ENCODE measurements at regions not wholly inside any gene's neighbourhood (a gene's known extent, or its start where the extent isn't known, plus 50 kb on each side); places are given as distances from the start of the nearest gene placed in this dataset.

GRCh38 chr2:207458582-207458981 is 71.2 kb upstream of the CREB1 start:
- H3K36me3 ChIP-seq (ENCODE audit: control insufficient read depth, insufficient read depth, low read length): no peaks in the 10 kb centered on the region
- no peak overlapping the region for H3K27ac ChIP-seq (ENCODE audit: low read depth, low read length)
- H3K9ac ChIP-seq (ENCODE audit: low read length): no peak overlapping the region

GRCh38 chr2:207459990-207460757 is 69.6 kb upstream of the CREB1 start:
- Histone ChIP-seq H3K4me3 (ENCODE audit: low read length) (no peak overlapping the region), H3K36me3 (ENCODE audit: control insufficient read depth, insufficient read depth, low read length) (no peaks in the 10 kb centered on the region), H3K4me1 (ENCODE audit: control insufficient read depth, insufficient read depth, low read length) (no peaks in the 10 kb centered on the region), H3K27me3 (ENCODE audit: control insufficient read depth, insufficient read depth, low read length) (no peaks in the 10 kb centered on the region), H3K27ac (ENCODE audit: low read depth, low read length) (no peak overlapping the region), H3K9ac (ENCODE audit: low read length) (no peak overlapping the region)

More at GRCh38 chr2:207458582-207458981, 71.2 kb upstream of the CREB1 start:
- Histone ChIP-seq H3K4me3 (ENCODE audit: low read length) (no peak overlapping the region), H3K27me3 (ENCODE audit: control insufficient read depth, insufficient read depth, low read length) (no peaks in the 10 kb centered on the region), H3K4me1 (ENCODE audit: control insufficient read depth, insufficient read depth, low read length) (no peaks in the 10 kb centered on the region)

- H3K9ac ChIP-seq (ENCODE audit: low read length): no peak overlapping the region
- no peaks in the 10 kb centered on the region for H3K36me3 ChIP-seq (ENCODE audit: control insufficient read depth, insufficient read depth, low read length)
- no peaks in the 10 kb centered on the region for H3K4me1 ChIP-seq (ENCODE audit: control insufficient read depth, insufficient read depth, low read length)
- no peaks in the 10 kb centered on the region for H3K27me3 ChIP-seq (ENCODE audit: control insufficient read depth, insufficient read depth, low read length)
- no peak overlapping the region for H3K27ac ChIP-seq (ENCODE audit: low read depth, low read length)
- no peak overlapping the region for H3K4me3 ChIP-seq (ENCODE audit: low read length)
These were observed 66.3 kb upstream of the CREB1 start for GRCh38 chr2:207463433-207463832.

- Histone ChIP-seq H3K4me3 (ENCODE audit: low read length) (no peak overlapping the region), H3K27me3 (ENCODE audit: control insufficient read depth, insufficient read depth, low read length) (no peaks in the 10 kb centered on the region), H3K4me1 (ENCODE audit: control insufficient read depth, insufficient read depth, low read length) (no peaks in the 10 kb centered on the region), H3K27ac (ENCODE audit: low read depth, low read length) (no peak overlapping the region), H3K9ac (ENCODE audit: low read length) (no peak overlapping the region), H3K36me3 (ENCODE audit: control insufficient read depth, insufficient read depth, low read length) (no peaks in the 10 kb centered on the region)
These were observed 65.8 kb upstream of the CREB1 start for GRCh38 chr2:207464007-207464406.

GRCh38 chr2:207465894-207466293 is 63.9 kb upstream of the CREB1 start:
- Histone ChIP-seq H3K4me3 (ENCODE audit: low read length) (no peak overlapping the region), H3K27me3 (ENCODE audit: control insufficient read depth, insufficient read depth, low read length) (no peaks in the 10 kb centered on the region), H3K4me1 (ENCODE audit: control insufficient read depth, insufficient read depth, low read length) (no peaks in the 10 kb centered on the region), H3K9ac (ENCODE audit: low read length) (no peak overlapping the region), H3K27ac (ENCODE audit: low read depth, low read length) (no peak overlapping the region), H3K36me3 (ENCODE audit: control insufficient read depth, insufficient read depth, low read length) (no peaks in the 10 kb centered on the region)

- Histone ChIP-seq H3K4me3 (ENCODE audit: low read length) (no peak overlapping the region), H3K36me3 (ENCODE audit: control insufficient read depth, insufficient read depth, low read length) (no peaks in the 10 kb centered on the region), H3K9ac (ENCODE audit: low read length) (no peak overlapping the region), H3K27me3 (ENCODE audit: control insufficient read depth, insufficient read depth, low read length) (no peaks in the 10 kb centered on the region), H3K4me1 (ENCODE audit: control insufficient read depth, insufficient read depth, low read length) (peaks cover 4% of the 10 kb centered on the region), H3K27ac (ENCODE audit: low read depth, low read length) (no peak overlapping the region)
These were observed 61.9 kb upstream of the CREB1 start for GRCh38 chr2:207467716-207468347.

GRCh38 chr2:207468488-207468887 is 61.3 kb upstream of the CREB1 start:
- Histone ChIP-seq H3K27me3 (ENCODE audit: control insufficient read depth, insufficient read depth, low read length) (no peaks in the 10 kb centered on the region), H3K27ac (ENCODE audit: low read depth, low read length) (no peak overlapping the region), H3K9ac (ENCODE audit: low read length) (no peak overlapping the region), H3K4me1 (ENCODE audit: control insufficient read depth, insufficient read depth, low read length) (peaks cover 10% of the 10 kb centered on the region), H3K36me3 (ENCODE audit: control insufficient read depth, insufficient read depth, low read length) (no peaks in the 10 kb centered on the region), H3K4me3 (ENCODE audit: low read length) (no peak overlapping the region)

GRCh38 chr2:207469451-207469850 is 60.3 kb upstream of the CREB1 start:
- H3K9ac ChIP-seq (ENCODE audit: low read length): no peak overlapping the region
- no peaks in the 10 kb centered on the region for H3K36me3 ChIP-seq (ENCODE audit: control insufficient read depth, insufficient read depth, low read length)
- no peaks in the 10 kb centered on the region for H3K27me3 ChIP-seq (ENCODE audit: control insufficient read depth, insufficient read depth, low read length)
- no peak overlapping the region for H3K4me3 ChIP-seq (ENCODE audit: low read length)
- H3K4me1 ChIP-seq (ENCODE audit: control insufficient read depth, insufficient read depth, low read length): peaks cover 10% of the 10 kb centered on the region
- H3K27ac ChIP-seq (ENCODE audit: low read depth, low read length): no peak overlapping the region

- Histone ChIP-seq H3K36me3 (ENCODE audit: control insufficient read depth, insufficient read depth, low read length) (no peaks in the 10 kb centered on the region), H3K27me3 (ENCODE audit: control insufficient read depth, insufficient read depth, low read length) (no peaks in the 10 kb centered on the region), H3K4me1 (ENCODE audit: control insufficient read depth, insufficient read depth, low read length) (peaks cover 10% of the 10 kb centered on the region), H3K27ac (ENCODE audit: low read depth, low read length) (no peak overlapping the region), H3K9ac (ENCODE audit: low read length) (no peak overlapping the region), H3K4me3 (ENCODE audit: low read length) (no peak overlapping the region)
These were observed 59.6 kb upstream of the CREB1 start for GRCh38 chr2:207469943-207470729.

- H3K27ac ChIP-seq (ENCODE audit: low read depth, low read length): no peak overlapping the region
- no peak overlapping the region for H3K4me3 ChIP-seq (ENCODE audit: low read length)
- H3K9ac ChIP-seq (ENCODE audit: low read length): no peak overlapping the region
- H3K4me1 ChIP-seq (ENCODE audit: control insufficient read depth, insufficient read depth, low read length): peaks cover 10% of the 10 kb centered on the region
- H3K27me3 ChIP-seq (ENCODE audit: control insufficient read depth, insufficient read depth, low read length): no peaks in the 10 kb centered on the region
- H3K36me3 ChIP-seq (ENCODE audit: control insufficient read depth, insufficient read depth, low read length): no peaks in the 10 kb centered on the region
These were observed 58.5 kb upstream of the CREB1 start for GRCh38 chr2:207471261-207471660.

GRCh38 chr2:207472343-207473048 is 57.3 kb upstream of the CREB1 start:
- H3K9ac ChIP-seq (ENCODE audit: low read length): no peak overlapping the region
- peak overlapping the region; percentile 38 for H3K4me3 ChIP-seq (ENCODE audit: low read length)
- peaks cover 10% of the 10 kb centered on the region for H3K4me1 ChIP-seq (ENCODE audit: control insufficient read depth, insufficient read depth, low read length)
- H3K27ac ChIP-seq (ENCODE audit: low read depth, low read length): peak overlapping the region; percentile 40
- no peaks in the 10 kb centered on the region for H3K36me3 ChIP-seq (ENCODE audit: control insufficient read depth, insufficient read depth, low read length)
- no peaks in the 10 kb centered on the region for H3K27me3 ChIP-seq (ENCODE audit: control insufficient read depth, insufficient read depth, low read length)

Measured in rectal smooth muscle tissue (tissue), 1 donor.